ENCODE measurements at regions not wholly inside any gene's neighbourhood (a gene's known extent, or its start where the extent isn't known, plus 50 kb on each side); places are given as distances from the start of the nearest gene placed in this dataset.

DNA sequence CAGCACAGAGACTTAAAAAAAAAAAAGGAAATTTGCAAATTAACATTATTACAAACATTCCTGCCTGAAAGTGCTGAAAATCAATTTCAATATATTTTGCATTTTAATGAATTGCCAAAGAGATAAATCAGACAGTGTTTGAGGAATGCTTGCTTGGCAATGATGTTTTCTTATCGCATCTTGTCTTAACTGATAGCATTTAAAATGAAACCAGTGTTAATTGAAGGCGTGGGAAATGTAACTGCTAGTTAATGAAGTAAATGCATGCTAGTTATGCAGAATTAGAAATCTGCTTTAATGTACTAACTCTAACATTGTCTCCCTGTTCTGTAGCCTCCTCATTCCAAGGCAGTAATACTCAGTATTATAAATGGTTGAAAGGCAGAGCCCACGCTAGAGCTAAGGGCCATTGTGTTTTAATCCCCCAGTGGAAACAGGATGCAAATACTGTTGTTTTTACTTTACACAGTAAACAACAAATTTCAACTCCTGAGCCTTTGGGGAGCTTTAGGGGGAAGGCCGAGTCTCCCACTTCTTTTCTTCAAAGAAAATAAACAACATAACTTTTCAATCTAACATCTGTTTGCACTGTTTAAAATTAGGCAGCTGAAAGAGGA lies 586.9 kb downstream of the TLE4 start:
- Histone ChIP-seq H2BK5ac (ENCODE audit: low read depth, low read length) (no peak overlapping the region), H3K79me2 (ENCODE audit: control insufficient read depth in 1 of 2, insufficient read depth in 2 of 2, low read length in 2 of 2) (no peaks in the 10 kb centered on the region), H3K4ac (replicated peaks; ENCODE audit: insufficient read length, low read depth, low read length) (no peak overlapping the region), H2BK15ac (ENCODE audit: low read length) (no peak overlapping the region), H4K20me1 (replicated peaks in 1 of 2; ENCODE audit: control insufficient read depth in 1 of 2, insufficient read depth in 2 of 2, low read length in 2 of 2) (no peaks in the 10 kb centered on the region), H3K23me2 (ENCODE audit: low read depth, low read length) (no peaks in the 10 kb centered on the region), H4K8ac (ENCODE audit: extremely low read depth, insufficient read depth, low read length) (no peak overlapping the region), H2AFZ (ENCODE audit: low read length) (no peak overlapping the region), H2AK5ac (ENCODE audit: low read depth, low read length) (no peak overlapping the region), H3K14ac (ENCODE audit: insufficient read length) (no peak overlapping the region), H3K9ac (replicated peaks in 1 of 4; ENCODE audit: extremely low read depth in 1 of 4, low read depth in 3 of 4, low read length in 3 of 4) (no peak overlapping the region), H2BK12ac (ENCODE audit: low read depth, low read length) (no peak overlapping the region), H3K27ac (ENCODE audit: low read depth, low read length) (no peak overlapping the region), H3K56ac (replicated peaks; ENCODE audit: insufficient read length, low read depth, low read length) (no peak overlapping the region), H2BK20ac (ENCODE audit: low read length) (no peak overlapping the region), H3K27me3 (replicated peaks in 1 of 4; ENCODE audit: control insufficient read depth in 3 of 4, extremely low read depth in 1 of 4, insufficient read depth in 3 of 4, low read length in 3 of 4) (no peaks in the 10 kb centered on the region), H3K4me2 (ENCODE audit: insufficient read depth in 1 of 2, low read depth in 2 of 2, low read length in 2 of 2) (no peak overlapping the region), H2BK120ac (replicated peaks; ENCODE audit: low read depth, low read length) (no peak overlapping the region), H3K23ac (ENCODE audit: insufficient read length) (no peak overlapping the region), H3K4me3 (ENCODE audit: extremely low read depth in 1 of 4, insufficient read depth in 2 of 4, low read depth in 3 of 4, low read length in 4 of 4) (no peak overlapping the region), H3K9me3 (ENCODE audit: insufficient read depth in 2 of 2, low read depth in 1 of 2, low read length in 1 of 2) (0 out of 4 replicates have a peak, but pooled peaks cover 0 to 3% of the 10 kb centered on the region in 2 experiments), H3K36me3 (ENCODE audit: control insufficient read depth in 2 of 4, insufficient read depth in 4 of 4, low read length in 3 of 4) (no peaks in the 10 kb centered on the region), H3K79me1 (ENCODE audit: low read depth, low read length) (no peaks in the 10 kb centered on the region), H3K18ac (ENCODE audit: extremely low read depth, low read length) (no peak overlapping the region), H3K4me1 (replicated peaks in 1 of 4; ENCODE audit: control insufficient read depth in 3 of 4, insufficient read depth in 4 of 4, low read length in 3 of 4) (peaks cover 0 to 5% (median 0%) of the 10 kb centered on the region in 4 experiments; a peak in 1 of 7 replicates), H4K91ac (replicated peaks; ENCODE audit: insufficient read length, low read length) (no peak overlapping the region), H4K5ac (ENCODE audit: insufficient read length, low read depth, low read length) (no peak overlapping the region)
- no peak for DNase-seq (ENCODE audit: low read depth in 1 of 2, low spot score in 2 of 2)
- FAIRE-seq, result no peak
- WGBS, 2 experiments (ENCODE audit: extremely low coverage in 1 of 2, insufficient coverage in 1 of 2, insufficient read length in 1 of 2, insufficient replicate concordance in 2 of 2, low coverage in 1 of 2, low lambda C conversion rate in 2 of 2, missing lambda C conversion rate in 1 of 2), result 80% methylated on average over 4 of the region's 4 CpGs; no CpG with 5 or more reads in 1 of the 2 experiments
- ChIA-PET POLR2A (ENCODE audit: partially characterized antibody) (no interaction called here), CTCF (ENCODE audit: partially characterized antibody) (interaction anchor here (1.4 kb wide), 1 partner anchor 17 kb away, joined by 7 read pairs; no protein-coding TSS in a partner anchor)
- TF ChIP-seq CHD2 (IDR thresholded peaks at IDR 0.05; ENCODE audit: low read length) (no peak), RAD21 (IDR thresholded peaks at IDR 0.05 in 1 of 2, conservative IDR thresholded peaks at IDR 0.05 in 1 of 2; ENCODE audit: low read depth in 2 of 2, low read length in 2 of 2) (0 out of 4 replicates have a peak, but pooled peaks of 1 of the 2 experiments have one; percentile 1)
